HG03457 (cell line): ENCODE measurements at regions not wholly inside any gene's neighbourhood (a gene's known extent, or its start where the extent isn't known, plus 50 kb on each side); places are given as distances from the start of the nearest gene placed in this dataset.

Source experiments
- ATAC-seq: cut with Tn5 transposase; IDR thresholded peaks from one replicate; pipeline ENCODE4 v1.9.1; 2021; ENCODE audit warnings: moderate number of reproducible peaks; ENCODE audit not compliant: unreplicated experiment

GRCh38 chr11:108994887-108995286, 330.0 kb downstream of the DDX10 start:
- ATAC-seq, result no peak

GRCh38 chr11:108997826-108998225, 333.0 kb downstream of the DDX10 start:
- no peak for ATAC-seq

GRCh38 chr11:109000531-109000930, 335.7 kb downstream of the DDX10 start:
- no peak for ATAC-seq

GRCh38 chr11:109001585-109001984, 336.7 kb downstream of the DDX10 start:
- ATAC-seq, result no peak

DNA sequence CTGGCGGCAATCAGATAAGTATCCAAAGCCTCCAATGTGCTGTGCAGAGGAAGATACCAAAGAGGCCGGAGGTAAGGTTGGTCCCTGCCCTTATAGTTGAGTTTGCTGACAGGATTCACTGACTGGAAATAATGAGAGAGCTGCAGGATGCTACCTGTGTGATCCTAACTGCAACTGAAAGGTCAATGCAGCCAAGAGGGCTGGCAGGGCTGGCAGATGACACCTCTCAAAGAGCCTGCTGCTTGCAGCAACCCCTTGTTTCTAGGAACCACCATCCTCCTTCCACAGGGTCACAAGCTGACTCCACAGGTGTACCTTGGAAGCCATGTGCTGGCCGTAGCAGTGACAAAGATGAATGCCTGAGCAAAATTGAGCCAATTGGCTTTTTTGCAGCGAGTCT, 348.1 kb downstream of the DDX10 start:
- no peak for ATAC-seq

- ATAC-seq, result no peak
These were observed 350.4 kb downstream of the DDX10 start for GRCh38 chr11:109015283-109015682.

GRCh38 chr11:109016724-109017123, 351.9 kb downstream of the DDX10 start:
- no peak for ATAC-seq

DNA sequence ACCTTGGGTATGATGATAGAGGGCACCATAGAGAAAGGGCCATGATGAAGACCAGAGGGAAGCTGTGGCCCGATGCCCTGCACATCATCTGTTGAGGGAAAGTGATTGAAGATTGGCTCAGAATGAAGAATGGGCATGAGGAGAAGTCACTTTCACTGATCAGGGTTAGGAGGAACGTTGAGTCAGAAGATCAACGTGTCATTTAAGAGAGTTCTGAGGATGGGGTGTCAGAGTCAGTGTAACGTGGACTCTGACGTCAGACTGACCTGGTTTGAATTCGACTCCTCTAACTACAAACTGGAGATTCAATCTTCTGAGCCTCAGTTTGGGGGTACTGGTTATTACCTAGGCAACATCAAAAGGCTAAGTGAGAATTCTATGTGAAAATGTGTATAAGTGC, 352.6 kb downstream of the DDX10 start:
- ATAC-seq, result no peak

DNA sequence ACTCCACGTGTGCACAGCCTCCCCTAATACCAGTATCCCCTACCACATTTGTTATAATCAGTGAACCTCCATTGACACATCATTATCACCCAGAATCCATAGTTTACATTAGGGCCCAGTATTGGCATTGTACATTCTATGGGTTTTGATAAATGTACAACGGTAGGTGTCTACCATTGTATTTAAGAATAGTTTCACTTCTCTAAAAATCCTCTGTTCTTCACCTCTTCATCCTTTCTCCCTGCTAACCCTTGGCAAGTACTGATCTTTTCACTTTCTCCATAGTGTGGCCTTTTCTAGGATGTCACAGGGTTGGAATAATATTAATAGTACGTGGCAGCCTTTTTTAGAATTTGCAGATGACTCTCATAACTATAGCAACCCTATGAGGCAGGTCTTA, 353.8 kb downstream of the DDX10 start:
- ATAC-seq, result no peak

- ATAC-seq, result no peak
These were observed 354.6 kb downstream of the DDX10 start for GRCh38 chr11:109019342-109019936.

- no peak for ATAC-seq
These were observed 358.2 kb downstream of the DDX10 start for GRCh38 chr11:109023036-109023435.

GRCh38 chr11:109026891-109027489, 362.1 kb downstream of the DDX10 start:
- ATAC-seq, result no peak

DNA sequence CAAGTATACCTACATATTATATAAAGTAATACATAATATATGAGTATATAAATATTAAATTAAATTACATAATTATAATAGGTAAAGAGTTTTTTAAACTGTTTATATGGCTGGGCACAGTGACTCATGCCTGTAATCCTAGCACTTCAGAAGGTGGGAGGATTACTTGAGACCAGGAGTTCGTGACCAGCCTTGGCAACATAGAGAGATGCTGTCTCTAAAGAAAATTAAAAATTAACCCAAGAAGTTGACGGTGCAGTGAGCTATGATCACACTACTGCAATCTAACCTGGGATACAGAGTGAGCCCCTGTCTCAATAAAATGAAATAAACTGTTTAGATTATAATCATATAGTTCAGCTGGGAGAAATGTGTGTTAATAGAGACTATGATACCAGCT, 363.0 kb downstream of the DDX10 start:
- no peak for ATAC-seq

- ATAC-seq, result no peak
These were observed 365.1 kb downstream of the DDX10 start for GRCh38 chr11:109029927-109030326.

GRCh38 chr11:109033627-109034338, 368.9 kb downstream of the DDX10 start:
- no peak for ATAC-seq

DNA sequence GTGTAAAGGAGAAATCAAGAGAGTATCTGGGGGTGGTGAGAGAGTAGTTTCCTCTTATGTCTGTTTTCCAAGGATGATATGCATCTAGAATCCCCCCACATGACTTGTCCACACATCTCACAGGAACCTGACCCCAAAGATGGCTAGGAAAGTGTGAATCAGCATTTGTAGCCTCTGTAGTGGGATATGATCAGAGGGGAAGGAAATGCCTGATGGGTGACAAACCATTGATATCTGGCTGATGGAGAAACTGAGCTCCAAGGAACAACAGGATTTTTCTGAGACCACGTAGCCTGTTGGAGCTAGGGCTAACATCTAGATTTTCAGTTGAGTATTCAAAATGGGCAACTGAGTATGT, 369.4 kb downstream of the DDX10 start:
- no peak for ATAC-seq

- no peak for ATAC-seq
These were observed 370.4 kb downstream of the DDX10 start for GRCh38 chr11:109035284-109035683.

- no peak for ATAC-seq
These were observed 371.1 kb downstream of the DDX10 start for GRCh38 chr11:109036011-109036410.

DNA sequence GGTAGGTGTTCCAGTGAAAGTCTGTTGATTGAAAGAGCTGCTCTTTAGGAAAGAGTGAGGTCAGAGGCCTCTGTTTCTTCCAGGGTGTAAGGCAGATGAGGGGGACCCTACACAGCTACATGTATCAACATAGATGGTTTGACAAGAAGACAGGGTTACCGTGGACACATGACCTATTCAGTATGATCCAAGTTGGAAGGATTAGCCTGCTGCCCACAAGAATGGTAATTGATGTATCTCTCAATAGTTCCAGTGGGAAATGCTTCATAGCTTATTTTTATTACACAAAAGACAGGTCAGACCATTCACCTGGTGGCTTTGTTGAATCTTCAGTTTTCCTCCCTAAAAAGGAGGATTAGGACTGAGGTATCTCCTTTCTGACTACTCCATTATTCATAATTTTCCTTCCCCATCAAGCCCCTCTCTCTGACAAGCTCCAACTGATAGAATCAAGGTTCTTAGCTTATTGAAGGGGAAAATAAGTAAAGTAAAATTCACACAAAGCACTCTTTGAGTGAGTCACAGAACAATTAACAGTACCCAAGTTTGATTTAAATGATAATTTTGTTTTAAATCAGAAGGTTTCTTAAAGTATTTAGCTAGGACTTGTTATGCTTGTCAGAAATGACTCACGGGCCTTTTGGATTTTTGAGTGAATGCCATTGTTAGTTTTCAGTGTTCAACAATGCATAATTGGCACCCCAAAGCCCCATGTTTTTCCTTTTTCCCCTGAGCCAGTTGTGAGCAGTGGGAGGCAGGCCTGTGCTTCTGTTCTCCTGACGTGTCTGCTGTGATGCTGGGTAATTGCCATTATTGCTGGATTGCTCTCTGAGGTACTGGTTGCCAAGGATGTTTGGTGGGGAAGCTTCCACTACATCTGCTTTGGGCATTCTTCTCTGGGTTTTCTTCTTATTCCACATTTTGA, 373.2 kb downstream of the DDX10 start:
- ATAC-seq, result no peak

DNA sequence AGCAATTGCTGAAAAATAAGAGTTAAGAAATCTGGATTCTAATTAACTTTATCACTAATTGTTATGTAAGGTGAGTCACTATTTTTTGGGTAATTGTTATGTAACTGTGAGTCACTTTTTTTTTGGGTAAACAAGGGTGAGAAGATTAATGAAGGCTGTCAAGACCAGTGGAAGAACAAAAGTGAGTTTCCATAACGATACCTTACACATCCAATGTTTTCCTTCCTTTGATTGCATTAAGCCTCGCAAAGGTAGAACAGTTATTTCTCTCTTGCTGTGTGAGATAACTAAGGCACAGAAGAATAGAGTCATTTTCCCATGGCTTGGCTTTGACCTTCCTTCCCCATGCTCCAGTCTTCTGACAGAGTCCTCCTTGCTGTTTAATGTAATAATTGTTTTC, 374.7 kb downstream of the DDX10 start:
- no peak for ATAC-seq

- no peak for ATAC-seq
These were observed 375.4 kb downstream of the DDX10 start for GRCh38 chr11:109040303-109040702.
